Hepatocyte (in vitro differentiated cells): ENCODE measurements at regions not wholly inside any gene's neighbourhood (a gene's known extent, or its start where the extent isn't known, plus 50 kb on each side); places are given as distances from the start of the nearest gene placed in this dataset.

Experiments used
- CTCF ChIP-seq: fragments of 200-600 bp; sonication (generic); IDR thresholded peaks from 2 replicates; pipeline ENCODE4 v1.5.1; 2016; ENCODE audit warnings: antibody characterized with exemption, mild to moderate bottlenecking; ENCODE audit not compliant: poor library complexity
- EZH2phosphoT487 ChIP-seq: fragments of 200-600 bp; sonication (generic); IDR thresholded peaks from one replicate; pipeline ENCODE4 v1.6.1; 2018; ENCODE audit warnings: antibody characterized with exemption, mild to moderate bottlenecking, low read depth, moderate library complexity; ENCODE audit not compliant: unreplicated experiment, severe bottlenecking

DNA sequence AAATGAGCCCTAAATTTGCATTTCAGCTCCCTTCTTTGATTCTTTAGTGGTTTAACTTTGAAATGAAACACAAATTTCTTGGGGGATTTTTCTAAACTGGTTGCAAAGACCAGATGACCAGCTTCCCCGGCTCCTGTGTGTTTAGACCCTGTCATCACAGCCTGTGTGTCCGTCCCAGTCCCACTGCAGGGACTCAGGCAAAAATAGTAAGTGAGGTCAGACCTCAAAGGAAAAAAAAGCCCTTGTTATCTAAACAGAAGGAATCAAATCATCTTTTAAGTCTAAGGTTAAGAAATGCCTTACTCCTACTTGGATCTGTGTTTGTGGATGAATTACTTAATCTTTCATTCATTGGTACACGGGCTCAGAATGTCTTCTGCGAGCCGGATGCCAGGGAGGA lies 423.7 kb downstream of the LPIN1 start:
- TF ChIP-seq EZH2phosphoT487: no peak
- no peak for TF ChIP-seq CTCF
